ENCODE measurements at regions not wholly inside any gene's neighbourhood (a gene's known extent, or its start where the extent isn't known, plus 50 kb on each side); places are given as distances from the start of the nearest gene placed in this dataset.

DNA sequence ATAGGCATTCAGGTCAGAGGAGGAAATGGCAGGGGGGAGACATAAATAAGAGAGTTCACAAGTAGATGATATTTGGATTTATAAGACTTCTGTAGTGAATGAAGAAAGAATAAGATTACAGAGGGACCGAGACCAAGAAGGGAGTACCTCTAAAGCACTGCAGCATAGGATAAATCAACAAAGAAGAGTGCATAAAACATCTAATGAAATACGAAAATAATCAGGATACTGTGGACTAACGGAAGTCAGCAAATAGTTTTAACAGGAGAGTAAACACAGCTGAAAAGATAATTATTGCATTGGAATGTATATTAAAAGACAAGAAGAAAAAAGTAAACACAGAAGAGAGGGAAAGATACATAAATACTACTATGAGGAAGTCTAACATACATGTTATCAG lies 921.9 kb upstream of the PRMT6 start:
- Histone ChIP-seq H3K9me3 (no peaks in the 10 kb centered on the region), H3K36me3 (ENCODE audit: low read depth, missing control alignments) (no peaks in the 10 kb centered on the region), H3K27me3 (no peaks in the 10 kb centered on the region), H3K4me3 (no peak overlapping the region), H3K27ac (no peak overlapping the region), H3K4me1 (no peaks in the 10 kb centered on the region)
- no peak for TF ChIP-seq CTCF (IDR thresholded peaks at IDR 0.05)
- TF ChIP-seq POLR2A (IDR thresholded peaks at IDR 0.05) = no peak
- intact Hi-C loops (cut with DNase I; ENCODE audit: low total_unique reads) = no loop called here
- DNase-seq = no peak
- WGBS, 2 donors = 62 to 74% methylated on average over 3 of the region's 3 CpGs

GRCh38 chr1:106173101-106173500 lies 883.4 kb upstream of the PRMT6 start:
- H3K27ac ChIP-seq = no peak overlapping the region
- no peak for DNase-seq
- intact Hi-C loops (cut with DNase I; ENCODE audit: low total_unique reads) = no loop called here
- H3K27me3 ChIP-seq = no peaks in the 10 kb centered on the region
- no peak overlapping the region for H3K4me3 ChIP-seq
- no peaks in the 10 kb centered on the region for H3K9me3 ChIP-seq
- TF ChIP-seq CTCF (IDR thresholded peaks at IDR 0.05) (no peak), POLR2A (IDR thresholded peaks at IDR 0.05) (no peak)
- no peaks in the 10 kb centered on the region for H3K4me1 ChIP-seq
- 68 to 81% methylated on average over 5 of the region's 5 CpGs for WGBS, 2 donors
- no peaks in the 10 kb centered on the region for H3K36me3 ChIP-seq (ENCODE audit: low read depth, missing control alignments)

DNA sequence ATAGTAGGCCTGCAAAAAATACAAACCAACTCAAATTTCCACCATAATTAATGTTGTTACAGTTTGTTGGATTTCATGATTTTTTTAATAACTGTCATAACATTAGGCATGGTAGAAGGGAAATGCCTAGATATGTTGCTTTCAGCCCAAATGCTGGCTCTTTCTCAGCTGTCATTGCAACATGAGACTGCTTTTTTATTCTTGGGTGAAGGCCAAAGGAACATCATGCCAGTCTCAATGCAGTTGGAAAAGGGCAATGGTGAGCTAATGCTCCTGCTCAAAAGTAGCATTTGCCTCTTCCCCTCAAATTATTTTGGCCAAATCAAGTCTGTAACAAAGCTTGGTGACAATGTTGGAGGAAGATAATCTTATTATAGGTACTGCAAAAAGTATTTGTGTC lies 877.7 kb upstream of the PRMT6 start:
- Histone ChIP-seq H3K4me1 (no peaks in the 10 kb centered on the region), H3K4me3 (no peak overlapping the region), H3K27me3 (no peaks in the 10 kb centered on the region), H3K36me3 (ENCODE audit: low read depth, missing control alignments) (no peaks in the 10 kb centered on the region), H3K9me3 (no peaks in the 10 kb centered on the region), H3K27ac (no peak overlapping the region)
- no peak for TF ChIP-seq CTCF (IDR thresholded peaks at IDR 0.05)
- TF ChIP-seq POLR2A (IDR thresholded peaks at IDR 0.05) = no peak
- intact Hi-C loops (cut with DNase I; ENCODE audit: low total_unique reads) = no loop called here
- DNase-seq = no peak

GRCh38 chr1:106181866-106182265 lies 874.6 kb upstream of the PRMT6 start:
- Histone ChIP-seq H3K4me1 (no peaks in the 10 kb centered on the region), H3K9me3 (no peaks in the 10 kb centered on the region), H3K27ac (no peak overlapping the region), H3K27me3 (no peaks in the 10 kb centered on the region), H3K36me3 (ENCODE audit: low read depth, missing control alignments) (no peaks in the 10 kb centered on the region), H3K4me3 (no peak overlapping the region)
- intact Hi-C loops (cut with DNase I; ENCODE audit: low total_unique reads) = no loop called here
- TF ChIP-seq POLR2A (IDR thresholded peaks at IDR 0.05) = no peak
- TF ChIP-seq CTCF (IDR thresholded peaks at IDR 0.05) = no peak
- DNase-seq = no peak

DNA sequence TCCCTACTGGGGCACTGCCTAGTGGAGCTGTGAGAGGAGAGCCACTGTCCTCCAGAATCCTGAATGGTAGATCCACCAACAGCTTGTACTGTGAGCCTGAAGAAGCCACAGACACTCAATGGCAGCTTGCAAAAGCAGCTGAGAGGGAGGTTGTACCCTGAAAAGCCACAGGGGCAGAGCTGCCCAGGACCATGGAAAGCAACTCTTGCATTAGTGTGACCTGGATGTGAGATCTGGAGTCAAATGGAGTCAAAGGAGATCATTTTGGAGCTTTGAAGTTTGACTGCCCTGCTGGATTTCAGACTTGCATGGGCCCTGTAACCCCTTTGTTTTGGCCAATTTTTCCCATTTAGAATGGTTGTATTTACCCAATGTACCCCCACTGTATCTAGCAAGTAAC lies 871.4 kb upstream of the PRMT6 start:
- Histone ChIP-seq H3K4me3 (no peak overlapping the region), H3K27me3 (no peaks in the 10 kb centered on the region), H3K27ac (no peak overlapping the region), H3K36me3 (ENCODE audit: low read depth, missing control alignments) (no peaks in the 10 kb centered on the region), H3K9me3 (no peaks in the 10 kb centered on the region), H3K4me1 (no peaks in the 10 kb centered on the region)
- intact Hi-C loops (cut with DNase I; ENCODE audit: low total_unique reads) = no loop called here
- DNase-seq = no peak
- TF ChIP-seq POLR2A (IDR thresholded peaks at IDR 0.05) (no peak), CTCF (IDR thresholded peaks at IDR 0.05) (no peak)

All from testis (tissue), 2 donors.